ENCODE measurements at regions not wholly inside any gene's neighbourhood (a gene's known extent, or its start where the extent isn't known, plus 50 kb on each side); places are given as distances from the start of the nearest gene placed in this dataset.

DNA sequence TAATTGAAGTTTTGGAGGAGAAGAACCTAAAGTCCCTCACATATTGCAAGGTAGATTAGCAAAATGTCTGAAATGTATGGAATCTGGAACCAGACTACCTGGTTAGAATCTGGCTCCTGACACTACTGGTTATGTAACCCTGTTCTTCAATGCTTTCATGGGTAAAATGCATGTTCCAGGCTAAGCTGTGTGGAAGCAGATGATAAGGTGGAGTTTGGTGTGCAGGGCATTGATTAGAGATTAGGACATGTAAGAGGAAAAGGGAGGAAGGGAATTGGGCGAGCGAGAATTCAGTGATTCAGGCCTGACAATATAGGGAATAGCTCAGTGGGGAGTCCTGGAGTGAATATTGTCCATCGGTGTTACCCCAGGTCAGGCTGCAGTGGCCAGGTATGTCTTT is 165.8 kb upstream of the SFRP2 start:
- H2AFZ ChIP-seq (ENCODE audit: insufficient read depth, low read depth, low read length, poor library complexity, severe bottlenecking): no peak overlapping the region
- no peaks in the 10 kb centered on the region for H3K4me1 ChIP-seq (ENCODE audit: control insufficient read depth in 2 of 2, insufficient read depth in 2 of 2, low read length in 2 of 2)
- H3K27me3 Mint-ChIP-seq: peaks cover 3% of the 10 kb centered on the region
- no peaks in the 10 kb centered on the region for H3K4me1 Mint-ChIP-seq
- no peak for DNase-seq
- H3K27ac ChIP-seq (ENCODE audit: low read length in 2 of 2): no peak overlapping the region
- 97% methylated on average over 3 of the region's 3 CpGs for WGBS (ENCODE audit: insufficient coverage)
- peaks cover 3% of the 10 kb centered on the region for H3K9me3 Mint-ChIP-seq (ENCODE audit: insufficient read depth)
- H3K36me3 ChIP-seq (replicated peaks in 1 of 2; ENCODE audit: control extremely low read depth in 1 of 2, control insufficient read depth in 1 of 2, extremely low read depth in 1 of 2, insufficient read depth in 2 of 2, low read length in 1 of 2): no peaks in the 10 kb centered on the region
- H3K4me3 ChIP-seq (ENCODE audit: control extremely low read depth in 1 of 5, extremely low read depth in 1 of 5, insufficient read depth in 1 of 5, low read depth in 2 of 5, low read length in 4 of 5): no peak overlapping the region
- TF ChIP-seq EZH2 (IDR thresholded peaks at IDR 0.05; ENCODE audit: borderline replicate concordance, insufficient read depth, low read depth, low read length, poor library complexity, severe bottlenecking): no peak
- TF ChIP-seq, protein P1, sequence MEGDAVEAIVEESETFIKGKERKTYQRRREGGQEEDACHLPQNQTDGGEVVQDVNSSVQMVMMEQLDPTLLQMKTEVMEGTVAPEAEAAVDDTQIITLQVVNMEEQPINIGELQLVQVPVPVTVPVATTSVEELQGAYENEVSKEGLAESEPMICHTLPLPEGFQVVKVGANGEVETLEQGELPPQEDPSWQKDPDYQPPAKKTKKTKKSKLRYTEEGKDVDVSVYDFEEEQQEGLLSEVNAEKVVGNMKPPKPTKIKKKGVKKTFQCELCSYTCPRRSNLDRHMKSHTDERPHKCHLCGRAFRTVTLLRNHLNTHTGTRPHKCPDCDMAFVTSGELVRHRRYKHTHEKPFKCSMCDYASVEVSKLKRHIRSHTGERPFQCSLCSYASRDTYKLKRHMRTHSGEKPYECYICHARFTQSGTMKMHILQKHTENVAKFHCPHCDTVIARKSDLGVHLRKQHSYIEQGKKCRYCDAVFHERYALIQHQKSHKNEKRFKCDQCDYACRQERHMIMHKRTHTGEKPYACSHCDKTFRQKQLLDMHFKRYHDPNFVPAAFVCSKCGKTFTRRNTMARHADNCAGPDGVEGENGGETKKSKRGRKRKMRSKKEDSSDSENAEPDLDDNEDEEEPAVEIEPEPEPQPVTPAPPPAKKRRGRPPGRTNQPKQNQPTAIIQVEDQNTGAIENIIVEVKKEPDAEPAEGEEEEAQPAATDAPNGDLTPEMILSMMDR (IDR thresholded peaks at IDR 0.05): no peak
- H3K79me2 ChIP-seq (ENCODE audit: control insufficient read depth, insufficient read depth, low read length): no peaks in the 10 kb centered on the region
- ATAC-seq (ENCODE audit: low read depth): no peak
- H3K4me2 ChIP-seq (replicated peaks; ENCODE audit: low read depth, low read length, poor library complexity, severe bottlenecking): no peak overlapping the region
- CTCF ChIA-PET: no interaction called here
- H3K9ac ChIP-seq (ENCODE audit: low read length): no peak overlapping the region
- H4K20me1 ChIP-seq (ENCODE audit: control insufficient read depth, insufficient read depth, low read length, poor library complexity, severe bottlenecking): no peaks in the 10 kb centered on the region
- no peak overlapping the region for H3K27ac Mint-ChIP-seq
- POLR2A ChIA-PET: no interaction called here
- intact Hi-C loops (cut with micrococcal nuclease): no loop called here
- H3K9me3 ChIP-seq (ENCODE audit: control extremely low read depth in 1 of 3, control insufficient read depth in 2 of 3, insufficient read depth in 1 of 3, low read length in 2 of 3): peaks cover 0 to 3% (median 0%) of the 10 kb centered on the region in 3 donors
- no peak overlapping the region for H3K4me3 Mint-ChIP-seq
- H3K27me3 ChIP-seq (replicated peaks in 1 of 4; ENCODE audit: control extremely low read depth in 1 of 4, control insufficient read depth in 3 of 4, insufficient read depth in 4 of 4, low read length in 3 of 4): no peaks in the 10 kb centered on the region

DNA sequence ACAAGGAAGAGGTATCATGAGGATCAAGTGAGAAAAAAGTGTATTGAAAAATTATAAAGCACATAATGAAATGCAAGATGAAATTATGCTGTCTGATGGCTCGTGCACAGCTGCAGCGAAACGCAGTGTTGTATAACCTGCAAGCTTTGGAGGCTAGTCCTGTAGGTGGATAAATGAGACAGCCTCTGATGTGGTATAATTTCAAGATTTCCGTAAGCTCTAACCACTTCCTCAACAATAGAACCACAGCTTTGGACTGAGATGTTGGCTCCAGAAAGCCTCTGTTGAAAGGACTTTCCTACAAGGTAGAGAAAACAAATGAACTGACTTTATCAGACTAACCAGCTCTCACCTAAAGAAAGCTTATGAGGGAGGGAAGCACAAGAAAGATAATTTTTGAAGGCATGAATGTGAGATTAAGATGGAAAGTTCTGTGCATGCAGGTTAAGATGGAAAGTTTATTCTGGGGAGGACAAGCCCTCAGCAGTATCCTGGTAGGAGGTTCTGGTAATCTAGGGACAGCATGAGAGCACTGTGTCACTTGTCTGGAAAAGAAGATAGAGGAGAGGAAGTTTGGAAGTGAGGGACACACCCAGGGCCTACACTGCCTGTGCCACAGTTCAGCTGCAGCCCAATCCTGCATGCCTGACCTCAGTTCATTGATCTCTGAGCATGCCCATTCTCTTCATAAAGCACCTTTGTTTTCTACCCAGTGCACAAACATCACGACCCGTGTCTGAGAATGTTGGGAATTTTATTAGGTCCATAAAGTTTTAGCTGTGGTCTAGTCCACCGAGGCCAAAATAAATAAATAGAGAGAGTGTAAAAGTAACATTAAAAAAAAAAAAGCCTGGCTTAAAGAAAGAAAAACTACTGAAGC is 161.5 kb upstream of the SFRP2 start:
- H3K4me3 ChIP-seq (ENCODE audit: control extremely low read depth in 1 of 5, extremely low read depth in 1 of 5, insufficient read depth in 1 of 5, low read depth in 2 of 5, low read length in 4 of 5): no peak overlapping the region
- H3K4me3 Mint-ChIP-seq: no peak overlapping the region

More for the DNA sequence above, 161.5 kb upstream of the SFRP2 start:
- Histone ChIP-seq H3K36me3 (replicated peaks in 1 of 2; ENCODE audit: control extremely low read depth in 1 of 2, control insufficient read depth in 1 of 2, extremely low read depth in 1 of 2, insufficient read depth in 2 of 2, low read length in 1 of 2) (no peaks in the 10 kb centered on the region), H3K4me1 (ENCODE audit: control insufficient read depth in 2 of 2, insufficient read depth in 2 of 2, low read length in 2 of 2) (no peaks in the 10 kb centered on the region), H2AFZ (ENCODE audit: insufficient read depth, low read depth, low read length, poor library complexity, severe bottlenecking) (no peak overlapping the region), H3K27me3 (replicated peaks in 1 of 4; ENCODE audit: control extremely low read depth in 1 of 4, control insufficient read depth in 3 of 4, insufficient read depth in 4 of 4, low read length in 3 of 4) (no peaks in the 10 kb centered on the region), H3K4me2 (replicated peaks; ENCODE audit: low read depth, low read length, poor library complexity, severe bottlenecking) (no peak overlapping the region), H3K9ac (ENCODE audit: low read length) (no peak overlapping the region), H3K79me2 (ENCODE audit: control insufficient read depth, insufficient read depth, low read length) (no peaks in the 10 kb centered on the region), H3K27ac (ENCODE audit: low read length in 2 of 2) (no peak overlapping the region), H3K9me3 (ENCODE audit: control extremely low read depth in 1 of 3, control insufficient read depth in 2 of 3, insufficient read depth in 1 of 3, low read length in 2 of 3) (peaks cover 0 to 3% (median 0%) of the 10 kb centered on the region in 3 donors), H4K20me1 (ENCODE audit: control insufficient read depth, insufficient read depth, low read length, poor library complexity, severe bottlenecking) (no peaks in the 10 kb centered on the region)
- POLR2A ChIA-PET: no interaction called here
- Mint-ChIP-seq H3K27me3 (peaks cover 28% of the 10 kb centered on the region), H3K27ac (no peak overlapping the region), H3K4me1 (no peaks in the 10 kb centered on the region), H3K9me3 (ENCODE audit: insufficient read depth) (no peaks in the 10 kb centered on the region)
- no peak for DNase-seq
- 80% methylated on average over 1 of the region's 7 CpGs for WGBS (ENCODE audit: insufficient coverage)
- intact Hi-C loops (cut with micrococcal nuclease): no loop called here
- CTCF ChIA-PET: no interaction called here
- TF ChIP-seq, protein P1 (IDR thresholded peaks at IDR 0.05): no peak
- no peak for ATAC-seq (ENCODE audit: low read depth)
